H1 (cell line): ENCODE measurements at regions not wholly inside any gene's neighbourhood (a gene's known extent, or its start where the extent isn't known, plus 50 kb on each side); places are given as distances from the start of the nearest gene placed in this dataset.

Source experiments
- CTCF ChIP-seq, 3 experiments: IDR thresholded peaks; 1 replicate in 2 of 3; 2 replicates in 1 of 3; pipeline versions ENCODE4 v1.5.1 to v1.6.1; 2011; ENCODE audit warnings: low read length in 3 of 3, mild to moderate bottlenecking in 3 of 3, inconsistent platforms in 2 of 3, low read depth in 1 of 3, moderate library complexity in 1 of 3; ENCODE audit not compliant: insufficient read depth in 1 of 3; ENCODE audit errors: control extremely low read depth in 1 of 3
- EP300 ChIP-seq, 2 experiments: IDR thresholded peaks; 1 replicate in 1 of 2; 2 replicates in 1 of 2; pipeline ENCODE4 v1.6.1; 2011 to 2012; ENCODE audit warnings: low read depth in 2 of 2, low read length in 2 of 2, mild to moderate bottlenecking in 2 of 2, borderline replicate concordance in 1 of 2, inconsistent platforms in 1 of 2, moderate library complexity in 1 of 2
- MAX ChIP-seq: IDR thresholded peaks from 2 replicates; pipeline ENCODE4 v1.6.1; 2012; ENCODE audit warnings: inconsistent platforms
- PHF8 ChIP-seq: fragments of 200-600 bp; sonication (generic); conservative IDR thresholded peaks from 2 replicates; pipeline ENCODE4 v1.7.1; 2012; ENCODE audit warnings: low read depth, mild to moderate bottlenecking, inconsistent platforms, low read length, moderate library complexity
- RNF2 ChIP-seq: fragments of 200-900, 300-1000 bp; sonication (generic); IDR thresholded peaks from 2 replicates; pipeline ENCODE4 v1.7.1; 2016; ENCODE audit warnings: borderline replicate concordance, low read depth, mild to moderate bottlenecking, antibody characterized with exemption, low read length; ENCODE audit not compliant: poor library complexity, severe bottlenecking; ENCODE audit errors: missing control alignments
- YY1 ChIP-seq: IDR thresholded peaks from 2 replicates; pipeline ENCODE4 v1.6.1; 2011; ENCODE audit warnings: low read depth, mild to moderate bottlenecking, low read length

- TF ChIP-seq YY1 = no peak
- TF ChIP-seq CTCF (IDR thresholded peaks at IDR 0.05; ENCODE audit: control extremely low read depth in 1 of 3, insufficient read depth in 1 of 3, low read depth in 1 of 3, low read length in 3 of 3) = no peak
- no peak for TF ChIP-seq EP300 (IDR thresholded peaks at IDR 0.05; ENCODE audit: borderline replicate concordance in 1 of 2, low read depth in 2 of 2, low read length in 2 of 2)
- no peak for TF ChIP-seq RNF2
- TF ChIP-seq MAX = no peak
- no peak for TF ChIP-seq PHF8
Measured at GRCh38 chr1:234735476-234735875, 125.5 kb upstream of the IRF2BP2 start (continued).
